ENCODE measurements at regions not wholly inside any gene's neighbourhood (a gene's known extent, or its start where the extent isn't known, plus 50 kb on each side); places are given as distances from the start of the nearest gene placed in this dataset.

GRCh38 chr9:28270156-28270555 is 696.9 kb upstream of the C9orf72 start:
- DNase-seq = no peak
- no peak for ATAC-seq
- H3K4me1 Mint-ChIP-seq = no peaks in the 10 kb centered on the region
- no peaks in the 10 kb centered on the region for H3K27me3 Mint-ChIP-seq
- H3K36me3 Mint-ChIP-seq = no peaks in the 10 kb centered on the region
- CTCF ChIA-PET = no interaction called here
- H3K4me3 Mint-ChIP-seq = no peak overlapping the region
- peaks cover 6% of the 10 kb centered on the region for H3K9me3 Mint-ChIP-seq (ENCODE audit: low read depth)
- H3K27ac Mint-ChIP-seq = no peak overlapping the region

GRCh38 chr9:28272127-28272526 is 698.8 kb upstream of the C9orf72 start:
- no peak overlapping the region for H3K27ac Mint-ChIP-seq
- H3K36me3 Mint-ChIP-seq = no peaks in the 10 kb centered on the region
- ATAC-seq (no peak), DNase-seq (no peak)
- CTCF ChIA-PET = no interaction called here
- no peak overlapping the region for H3K4me3 Mint-ChIP-seq
- no peaks in the 10 kb centered on the region for H3K4me1 Mint-ChIP-seq
- H3K27me3 Mint-ChIP-seq = no peaks in the 10 kb centered on the region
- peaks cover 6% of the 10 kb centered on the region for H3K9me3 Mint-ChIP-seq (ENCODE audit: low read depth)

- no peak overlapping the region for H3K4me3 Mint-ChIP-seq
- DNase-seq (no peak), ATAC-seq (no peak)
- H3K27ac Mint-ChIP-seq = no peak overlapping the region
- H3K4me1 Mint-ChIP-seq = no peaks in the 10 kb centered on the region
- no peaks in the 10 kb centered on the region for H3K27me3 Mint-ChIP-seq
- no peaks in the 10 kb centered on the region for H3K36me3 Mint-ChIP-seq
- CTCF ChIA-PET = no interaction called here
- no peaks in the 10 kb centered on the region for H3K9me3 Mint-ChIP-seq (ENCODE audit: low read depth)
Observed at GRCh38 chr9:28287455-28287854, 714.2 kb upstream of the C9orf72 start.

GRCh38 chr9:28289746-28290145 is 716.5 kb upstream of the C9orf72 start:
- Mint-ChIP-seq H3K9me3 (ENCODE audit: low read depth) (no peaks in the 10 kb centered on the region), H3K4me1 (no peaks in the 10 kb centered on the region), H3K4me3 (no peak overlapping the region), H3K36me3 (no peaks in the 10 kb centered on the region), H3K27ac (no peak overlapping the region), H3K27me3 (no peaks in the 10 kb centered on the region)
- ATAC-seq (no peak), DNase-seq (no peak)
- CTCF ChIA-PET = no interaction called here

- ATAC-seq (no peak), DNase-seq (no peak)
- no peak overlapping the region for H3K27ac Mint-ChIP-seq
- H3K9me3 Mint-ChIP-seq (ENCODE audit: low read depth) = no peaks in the 10 kb centered on the region
- CTCF ChIA-PET = no interaction called here
- no peaks in the 10 kb centered on the region for H3K36me3 Mint-ChIP-seq
- no peaks in the 10 kb centered on the region for H3K27me3 Mint-ChIP-seq
- H3K4me3 Mint-ChIP-seq = no peak overlapping the region
- no peaks in the 10 kb centered on the region for H3K4me1 Mint-ChIP-seq
Observed at GRCh38 chr9:28293369-28294090, 720.2 kb upstream of the C9orf72 start.

- Mint-ChIP-seq H3K27ac (no peak overlapping the region), H3K27me3 (no peaks in the 10 kb centered on the region), H3K36me3 (no peaks in the 10 kb centered on the region), H3K4me1 (no peaks in the 10 kb centered on the region), H3K9me3 (ENCODE audit: low read depth) (peaks cover 10% of the 10 kb centered on the region), H3K4me3 (no peak overlapping the region)
- CTCF ChIA-PET = no interaction called here
- DNase-seq (no peak), ATAC-seq (no peak)
Observed at GRCh38 chr9:28301281-28301680, 728.0 kb upstream of the C9orf72 start.

- no peaks in the 10 kb centered on the region for H3K27me3 Mint-ChIP-seq
- H3K9me3 Mint-ChIP-seq (ENCODE audit: low read depth) = no peaks in the 10 kb centered on the region
- no peaks in the 10 kb centered on the region for H3K4me1 Mint-ChIP-seq
- CTCF ChIA-PET = no interaction called here
- H3K27ac Mint-ChIP-seq = no peak overlapping the region
- DNase-seq (no peak), ATAC-seq (no peak)
- no peaks in the 10 kb centered on the region for H3K36me3 Mint-ChIP-seq
- H3K4me3 Mint-ChIP-seq = no peak overlapping the region
Observed at GRCh38 chr9:28317745-28318144, 744.5 kb upstream of the C9orf72 start.

- Mint-ChIP-seq H3K36me3 (no peaks in the 10 kb centered on the region), H3K27me3 (no peaks in the 10 kb centered on the region), H3K27ac (no peak overlapping the region), H3K4me3 (no peak overlapping the region), H3K9me3 (ENCODE audit: low read depth) (no peaks in the 10 kb centered on the region), H3K4me1 (no peaks in the 10 kb centered on the region)
- DNase-seq = no peak
- ATAC-seq = no peak
- CTCF ChIA-PET = no interaction called here
Observed at GRCh38 chr9:28318515-28318914, 745.2 kb upstream of the C9orf72 start.

- no peaks in the 10 kb centered on the region for H3K4me1 Mint-ChIP-seq
- no peaks in the 10 kb centered on the region for H3K9me3 Mint-ChIP-seq (ENCODE audit: low read depth)
- no peak overlapping the region for H3K4me3 Mint-ChIP-seq
- ATAC-seq = no peak
- no peak for DNase-seq
- CTCF ChIA-PET = no interaction called here
- H3K36me3 Mint-ChIP-seq = no peaks in the 10 kb centered on the region
- H3K27ac Mint-ChIP-seq = no peak overlapping the region
- H3K27me3 Mint-ChIP-seq = no peaks in the 10 kb centered on the region
Observed at GRCh38 chr9:28319981-28320380, 746.7 kb upstream of the C9orf72 start.

GRCh38 chr9:28320616-28321015 is 747.3 kb upstream of the C9orf72 start:
- no peaks in the 10 kb centered on the region for H3K9me3 Mint-ChIP-seq (ENCODE audit: low read depth)

GRCh38 chr9:28329323-28329722 is 756.0 kb upstream of the C9orf72 start:
- Mint-ChIP-seq H3K27me3 (no peaks in the 10 kb centered on the region), H3K4me1 (no peaks in the 10 kb centered on the region), H3K4me3 (no peak overlapping the region), H3K9me3 (ENCODE audit: low read depth) (peaks cover 4% of the 10 kb centered on the region), H3K36me3 (no peaks in the 10 kb centered on the region), H3K27ac (no peak overlapping the region)
- ATAC-seq (no peak), DNase-seq (no peak)
- CTCF ChIA-PET = no interaction called here

More at GRCh38 chr9:28320616-28321015, 747.3 kb upstream of the C9orf72 start:
- Mint-ChIP-seq H3K36me3 (no peaks in the 10 kb centered on the region), H3K4me1 (no peaks in the 10 kb centered on the region), H3K27ac (no peak overlapping the region), H3K27me3 (no peaks in the 10 kb centered on the region), H3K4me3 (no peak overlapping the region)
- no peak for ATAC-seq
- CTCF ChIA-PET = no interaction called here
- no peak for DNase-seq

- H3K36me3 Mint-ChIP-seq = no peaks in the 10 kb centered on the region
- H3K9me3 Mint-ChIP-seq (ENCODE audit: low read depth) = peaks cover 2% of the 10 kb centered on the region
- CTCF ChIA-PET = no interaction called here
- no peak overlapping the region for H3K4me3 Mint-ChIP-seq
- H3K4me1 Mint-ChIP-seq = no peaks in the 10 kb centered on the region
- H3K27me3 Mint-ChIP-seq = no peaks in the 10 kb centered on the region
- DNase-seq (no peak), ATAC-seq (no peak)
- H3K27ac Mint-ChIP-seq = no peak overlapping the region
Observed at GRCh38 chr9:28332648-28333047, 759.4 kb upstream of the C9orf72 start.

- no peaks in the 10 kb centered on the region for H3K36me3 Mint-ChIP-seq
- no peaks in the 10 kb centered on the region for H3K27me3 Mint-ChIP-seq
- CTCF ChIA-PET = no interaction called here
- no peak overlapping the region for H3K4me3 Mint-ChIP-seq
- H3K27ac Mint-ChIP-seq = no peak overlapping the region
- ATAC-seq (no peak), DNase-seq (no peak)
- no peaks in the 10 kb centered on the region for H3K4me1 Mint-ChIP-seq
- H3K9me3 Mint-ChIP-seq (ENCODE audit: low read depth) = no peaks in the 10 kb centered on the region
Observed at GRCh38 chr9:28341913-28342312, 768.6 kb upstream of the C9orf72 start.

- H3K9me3 Mint-ChIP-seq (ENCODE audit: low read depth) = peaks cover 3% of the 10 kb centered on the region
- no peak overlapping the region for H3K27ac Mint-ChIP-seq
- H3K36me3 Mint-ChIP-seq = no peaks in the 10 kb centered on the region
- no peaks in the 10 kb centered on the region for H3K27me3 Mint-ChIP-seq
- CTCF ChIA-PET = no interaction called here
- no peak overlapping the region for H3K4me3 Mint-ChIP-seq
- DNase-seq (no peak), ATAC-seq (no peak)
- H3K4me1 Mint-ChIP-seq = no peaks in the 10 kb centered on the region
Observed at GRCh38 chr9:28342815-28343338, 769.6 kb upstream of the C9orf72 start.

Measured in activated CD8-positive, alpha-beta memory T cell treated with anti-CD3 and anti-CD28 coated beads, Interleukin-2, amount 10 ng/mL, durations not matched to agents 7 days and 5 days (primary cell).